A204.1 (cell line): ENCODE measurements at regions not wholly inside any gene's neighbourhood (a gene's known extent, or its start where the extent isn't known, plus 50 kb on each side); places are given as distances from the start of the nearest gene placed in this dataset.
"Not testable (repeated sequence)": the region's sequence is repeated elsewhere in the genome, so short reads cannot be mapped to it uniquely, and the experiment has no call there.

ENCODE experiments used
- FAIRE-seq: peaks from 2 replicates; lab custom pipeline; 2012; peaks lifted over from hg19 to GRCh38; lab: Jason Lieb, UNC

GRCh38 chr6:26175033-26175427, 87.8 kb downstream of the HFE start:
- FAIRE-seq, result no peak

- peak; percentile 96 for FAIRE-seq
Measured at GRCh38 chr6:26175428-26176181, 88.4 kb downstream of the HFE start.

GRCh38 chr6:26179675-26180074, 92.4 kb downstream of the HFE start:
- FAIRE-seq, result no peak

- no peak for FAIRE-seq
Measured at GRCh38 chr6:26180346-26180745, 93.1 kb downstream of the HFE start.

- no peak for FAIRE-seq
Measured at GRCh38 chr6:26183237-26183580, 96.0 kb downstream of the HFE start.

- FAIRE-seq, result peak; percentile 90
Measured at GRCh38 chr6:26183581-26184366, 96.5 kb downstream of the HFE start.

- FAIRE-seq, result no peak
Measured at GRCh38 chr6:26184367-26184891, 97.2 kb downstream of the HFE start.

- FAIRE-seq, result no peak
Measured at GRCh38 chr6:26185004-26185403, 97.8 kb downstream of the HFE start.

- FAIRE-seq, result no peak
Measured at GRCh38 chr6:26185802-26186201, 98.6 kb downstream of the HFE start.

- FAIRE-seq, result no peak
Measured at GRCh38 chr6:26186652-26187051, 99.4 kb downstream of the HFE start.

- FAIRE-seq, result no peak
Measured at GRCh38 chr6:26187292-26187691, 100.1 kb downstream of the HFE start.

- FAIRE-seq, result no peak
Measured at GRCh38 chr6:26187981-26188635, 100.9 kb downstream of the HFE start.

GRCh38 chr6:26191512-26191911, 104.3 kb downstream of the HFE start:
- FAIRE-seq, result not testable (repeated sequence)

- no peak for FAIRE-seq
Measured at GRCh38 chr6:26193467-26194328, 106.5 kb downstream of the HFE start.

- FAIRE-seq, result no peak
Measured at GRCh38 chr6:26194329-26194701, 107.1 kb downstream of the HFE start.

- FAIRE-seq, result no peak
Measured at GRCh38 chr6:26194816-26195375, 107.7 kb downstream of the HFE start.

GRCh38 chr6:26195376-26195923, 108.2 kb downstream of the HFE start:
- FAIRE-seq, result peak; percentile 80

GRCh38 chr6:26195924-26196845, 109.0 kb downstream of the HFE start:
- no peak for FAIRE-seq

- peak; percentile 93 for FAIRE-seq
Measured at GRCh38 chr6:26196846-26197635, 109.8 kb downstream of the HFE start.

GRCh38 chr6:26197636-26197932, 110.4 kb downstream of the HFE start:
- FAIRE-seq, result no peak
